Ectodermal cell (in vitro differentiated cells): ENCODE measurements at regions not wholly inside any gene's neighbourhood (a gene's known extent, or its start where the extent isn't known, plus 50 kb on each side); places are given as distances from the start of the nearest gene placed in this dataset.
"Not testable (repeated sequence)": the region's sequence is repeated elsewhere in the genome, so short reads cannot be mapped to it uniquely, and the experiment has no call there.

Experiments
- H3K27ac ChIP-seq: 2 replicates; pipeline ENCODE4 v1.7.0; 2013; ENCODE audit warnings: mild to moderate bottlenecking, low read depth, low read length; ENCODE audit not compliant: insufficient read depth, poor library complexity, severe bottlenecking
- H3K27me3 ChIP-seq: 2 replicates; pipeline ENCODE4 v1.7.0; 2013; ENCODE audit warnings: mild to moderate bottlenecking, low read length; ENCODE audit not compliant: insufficient read depth, control insufficient read depth, poor library complexity, severe bottlenecking
- H3K36me3 ChIP-seq: one replicate; pipeline ENCODE4 v1.7.0; 2013; ENCODE audit warnings: low read length; ENCODE audit not compliant: control insufficient read depth, insufficient read depth
- H3K4me1 ChIP-seq: one replicate; pipeline ENCODE4 v1.7.0; 2013; ENCODE audit warnings: low read length; ENCODE audit not compliant: control insufficient read depth, insufficient read depth
- H3K4me3 ChIP-seq: 2 replicates; pipeline ENCODE4 v1.7.0; 2013; ENCODE audit warnings: low read depth, low read length, control low read depth; ENCODE audit not compliant: insufficient read depth
- H3K9me3 ChIP-seq: 2 replicates; pipeline ENCODE4 v1.7.0; 2013; ENCODE audit warnings: mild to moderate bottlenecking, low read length, moderate library complexity; ENCODE audit not compliant: control insufficient read depth
- whole genome bisulfite sequencing, 2 experiments: methylation state at CpG; one replicate each; pipeline ENCODE4 v1.1.7; 2013; ENCODE audit warnings: missing lambda C conversion rate in 2 of 2; 5-methylcytosine and 5-hydroxymethylcytosine counted together

- no peaks in the 10 kb centered on the region for H3K27me3 ChIP-seq
- WGBS, 2 experiments = 92 to 98% methylated on average over 8 to 10 of the region's 10 CpGs
Measured at GRCh38 chr5:104088876-104089778, 526.5 kb upstream of the NUDT12 start.

GRCh38 chr5:104084896-104085295 is 522.3 kb upstream of the NUDT12 start:
- Histone ChIP-seq H3K27me3 (no peaks in the 10 kb centered on the region), H3K27ac (no peak overlapping the region), H3K4me1 (no peaks in the 10 kb centered on the region), H3K4me3 (no peak overlapping the region), H3K36me3 (no peaks in the 10 kb centered on the region), H3K9me3 (no peaks in the 10 kb centered on the region)
- 93% methylated on average over 1 of the region's 2 CpGs; no CpG with 5 or more reads in 1 of the 2 experiments for WGBS, 2 experiments

More at GRCh38 chr5:104088876-104089778, 526.5 kb upstream of the NUDT12 start:
- Histone ChIP-seq H3K27ac (no peak overlapping the region), H3K4me1 (no peaks in the 10 kb centered on the region), H3K36me3 (no peaks in the 10 kb centered on the region), H3K4me3 (no peak overlapping the region), H3K9me3 (no peaks in the 10 kb centered on the region)

DNA sequence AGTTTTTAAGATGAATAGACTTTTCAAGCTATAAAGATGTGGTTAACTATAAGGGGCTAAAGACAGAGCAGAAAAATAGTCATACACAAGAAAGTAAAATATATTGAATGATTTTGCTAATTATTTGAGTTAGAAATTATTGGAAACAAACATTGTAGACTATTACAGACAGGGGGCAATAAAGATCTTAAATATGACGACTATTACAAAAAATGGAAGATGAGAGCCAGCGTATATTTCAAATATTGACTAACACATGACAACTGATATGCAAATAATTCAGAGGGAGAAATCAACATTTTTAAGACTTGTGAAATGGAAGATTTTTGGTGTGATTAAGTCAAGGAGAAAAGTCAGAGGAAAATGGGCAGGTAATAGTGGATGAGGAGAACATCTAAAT is 520.2 kb upstream of the NUDT12 start:
- Histone ChIP-seq H3K36me3 (no peaks in the 10 kb centered on the region), H3K27ac (no peak overlapping the region), H3K4me1 (no peaks in the 10 kb centered on the region), H3K27me3 (no peaks in the 10 kb centered on the region), H3K9me3 (no peaks in the 10 kb centered on the region), H3K4me3 (no peak overlapping the region)
- 100% methylated on average over 2 of the region's 2 CpGs; no CpG with 5 or more reads in 1 of the 2 experiments for WGBS, 2 experiments

DNA sequence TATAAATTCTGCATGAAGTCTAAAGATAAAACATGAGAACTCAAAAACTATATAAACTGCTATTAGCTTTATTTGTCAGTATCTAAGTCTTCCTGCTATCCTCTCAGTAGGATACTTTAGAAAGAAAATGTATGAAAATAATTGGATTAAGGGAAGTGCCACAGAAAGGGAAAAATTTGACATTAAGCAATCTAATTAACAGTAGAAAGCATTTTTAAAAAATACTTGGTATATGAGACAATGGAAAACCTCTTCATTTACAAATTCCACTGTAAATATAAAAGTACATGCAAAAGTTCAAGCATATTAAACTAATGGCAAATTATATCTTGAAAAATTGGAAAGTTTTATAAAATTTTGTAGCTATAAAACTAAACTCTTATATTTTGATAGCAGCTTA is 518.6 kb upstream of the NUDT12 start:
- H3K4me3 ChIP-seq = no peak overlapping the region
- H3K27me3 ChIP-seq = no peaks in the 10 kb centered on the region
- no peaks in the 10 kb centered on the region for H3K36me3 ChIP-seq
- H3K9me3 ChIP-seq = no peaks in the 10 kb centered on the region
- no peaks in the 10 kb centered on the region for H3K4me1 ChIP-seq
- H3K27ac ChIP-seq = no peak overlapping the region

GRCh38 chr5:104080646-104081175 is 518.1 kb upstream of the NUDT12 start:
- no peaks in the 10 kb centered on the region for H3K27me3 ChIP-seq
- no peak overlapping the region for H3K27ac ChIP-seq
- no peak overlapping the region for H3K4me3 ChIP-seq
- no peaks in the 10 kb centered on the region for H3K4me1 ChIP-seq
- H3K36me3 ChIP-seq = no peaks in the 10 kb centered on the region
- H3K9me3 ChIP-seq = no peaks in the 10 kb centered on the region
- WGBS, 2 experiments = 60 to 100% methylated on average over 1 to 2 of the region's 2 CpGs

DNA sequence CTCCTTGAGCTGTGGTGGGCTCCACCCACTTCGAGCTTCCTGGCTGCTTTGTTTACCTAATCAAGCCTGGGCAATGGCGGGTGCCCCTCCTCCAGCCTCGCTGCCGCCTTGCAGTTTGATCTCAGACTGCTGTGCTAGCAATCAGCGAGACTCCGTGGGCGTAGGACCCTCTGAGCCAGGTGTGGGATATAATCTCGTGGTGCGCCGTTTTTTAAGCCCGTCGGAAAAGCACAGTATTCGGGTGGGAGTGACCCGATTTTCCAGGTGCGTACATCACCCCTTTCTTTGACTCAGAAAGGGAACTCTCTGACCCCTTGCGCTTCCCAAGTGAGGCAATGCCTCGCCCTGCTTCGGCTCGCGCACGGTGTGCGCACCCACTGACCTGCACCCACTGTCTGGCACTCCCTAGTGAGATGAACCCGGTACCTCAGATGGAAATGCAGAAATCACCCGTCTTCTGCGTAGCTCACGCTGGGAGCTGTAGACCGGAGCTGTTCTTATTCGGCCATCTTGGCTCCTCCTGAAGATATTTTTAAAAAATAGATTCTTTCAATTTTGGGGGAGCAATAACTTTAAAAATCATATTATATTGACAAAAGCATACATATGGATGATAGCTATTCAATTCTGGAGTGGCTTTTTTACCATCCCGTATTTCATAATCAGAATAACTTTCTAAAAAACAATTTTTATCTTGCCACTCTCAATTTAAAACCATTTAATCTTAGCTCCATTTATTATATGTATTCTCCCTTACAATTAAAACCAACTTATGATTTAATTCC is 517.5 kb upstream of the NUDT12 start:
- not testable (repeated sequence) for H3K4me3 ChIP-seq, H3K9me3 ChIP-seq, H3K27ac ChIP-seq, H3K27me3 ChIP-seq, H3K36me3 ChIP-seq, H3K4me1 ChIP-seq
- WGBS, 2 experiments = 92 to 96% methylated on average over 21 to 28 of the region's 29 CpGs

DNA sequence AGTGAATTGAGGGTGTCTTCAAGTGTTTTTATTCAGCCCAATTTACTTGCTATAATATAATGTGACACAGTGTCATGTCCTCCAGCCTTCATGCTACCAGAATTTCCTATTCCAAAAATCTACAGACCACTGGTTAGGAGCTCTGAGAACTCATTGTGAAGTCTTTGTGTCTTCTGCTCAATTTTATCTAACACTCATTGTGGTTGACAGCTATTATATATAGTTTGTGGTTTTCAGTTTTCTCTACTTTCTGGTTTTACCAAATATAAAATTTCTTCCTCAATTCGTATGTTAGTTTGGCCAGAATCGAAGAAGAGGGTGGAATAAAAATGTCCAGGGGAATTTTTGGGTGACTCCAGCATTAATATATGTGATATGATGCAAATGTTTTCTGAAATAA is 509.3 kb upstream of the NUDT12 start:
- Histone ChIP-seq H3K4me1 (no peaks in the 10 kb centered on the region), H3K27ac (no peak overlapping the region), H3K9me3 (no peaks in the 10 kb centered on the region), H3K4me3 (no peak overlapping the region), H3K27me3 (no peaks in the 10 kb centered on the region), H3K36me3 (no peaks in the 10 kb centered on the region)
- 97 to 100% methylated on average over 2 of the region's 2 CpGs for WGBS, 2 experiments

GRCh38 chr5:104062621-104063377 is 500.2 kb upstream of the NUDT12 start:
- WGBS, 2 experiments = 82 to 92% methylated on average over 7 to 9 of the region's 9 CpGs
- Histone ChIP-seq H3K27ac (no peak overlapping the region), H3K4me1 (no peaks in the 10 kb centered on the region), H3K36me3 (no peaks in the 10 kb centered on the region), H3K4me3 (no peak overlapping the region), H3K27me3 (no peaks in the 10 kb centered on the region), H3K9me3 (no peaks in the 10 kb centered on the region)

GRCh38 chr5:104061707-104062106 is 499.1 kb upstream of the NUDT12 start:
- WGBS, 2 experiments = 85 to 93% methylated on average over 3 of the region's 3 CpGs
- Histone ChIP-seq H3K36me3 (no peaks in the 10 kb centered on the region), H3K9me3 (no peaks in the 10 kb centered on the region), H3K27ac (no peak overlapping the region), H3K4me1 (no peaks in the 10 kb centered on the region), H3K4me3 (no peak overlapping the region), H3K27me3 (no peaks in the 10 kb centered on the region)

DNA sequence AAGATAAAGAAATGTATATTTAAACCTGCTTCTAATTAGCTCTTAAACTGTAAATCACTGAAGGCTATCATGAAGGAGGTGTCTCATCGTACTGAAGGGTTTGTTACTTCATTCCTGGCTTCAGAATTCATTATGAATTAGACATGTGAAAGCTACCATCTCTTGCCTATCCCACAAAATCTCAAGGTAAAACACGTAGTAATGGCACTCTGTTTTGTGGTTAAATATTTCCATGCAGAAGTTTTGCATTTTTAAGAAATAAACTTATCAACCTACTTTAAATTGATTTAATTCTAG is 490.7 kb upstream of the NUDT12 start:
- Histone ChIP-seq H3K36me3 (no peaks in the 10 kb centered on the region), H3K4me3 (no peak overlapping the region), H3K4me1 (no peaks in the 10 kb centered on the region), H3K9me3 (no peaks in the 10 kb centered on the region), H3K27ac (no peak overlapping the region), H3K27me3 (no peaks in the 10 kb centered on the region)
- WGBS, 2 experiments = 100% methylated on average over 1 of the region's 2 CpGs; no CpG with 5 or more reads in 1 of the 2 experiments
